GM12801 (cell line): ENCODE measurements at regions not wholly inside any gene's neighbourhood (a gene's known extent, or its start where the extent isn't known, plus 50 kb on each side); places are given as distances from the start of the nearest gene placed in this dataset.

Experiments used
- TF ChIP-seq, protein P1 (sequence below): IDR thresholded peaks from one replicate; pipeline ENCODE4 v1.5.1; 2011; ENCODE audit warnings: control low read depth; ENCODE audit not compliant: insufficient read length; ENCODE audit errors: extremely low read depth

DNA sequence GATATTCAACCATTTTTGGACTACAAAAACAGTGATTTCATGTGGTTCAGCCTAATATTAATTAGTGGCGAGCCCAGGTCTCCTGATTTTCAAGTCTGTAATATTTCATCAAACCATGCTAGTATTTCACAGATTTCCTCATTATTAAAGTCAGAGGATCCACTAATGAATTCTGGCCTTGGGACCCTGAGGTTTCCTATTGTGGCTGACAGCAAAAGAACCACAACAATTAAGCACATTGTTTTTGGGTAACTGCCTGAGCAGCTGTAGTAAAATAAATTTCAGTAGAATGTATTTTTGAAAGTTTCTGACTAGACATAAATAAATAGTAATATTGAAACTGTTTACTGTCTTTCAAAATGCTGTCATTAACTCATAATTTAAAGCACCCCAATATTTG lies 630.7 kb upstream of the MMS22L start:
- TF ChIP-seq, protein P1, sequence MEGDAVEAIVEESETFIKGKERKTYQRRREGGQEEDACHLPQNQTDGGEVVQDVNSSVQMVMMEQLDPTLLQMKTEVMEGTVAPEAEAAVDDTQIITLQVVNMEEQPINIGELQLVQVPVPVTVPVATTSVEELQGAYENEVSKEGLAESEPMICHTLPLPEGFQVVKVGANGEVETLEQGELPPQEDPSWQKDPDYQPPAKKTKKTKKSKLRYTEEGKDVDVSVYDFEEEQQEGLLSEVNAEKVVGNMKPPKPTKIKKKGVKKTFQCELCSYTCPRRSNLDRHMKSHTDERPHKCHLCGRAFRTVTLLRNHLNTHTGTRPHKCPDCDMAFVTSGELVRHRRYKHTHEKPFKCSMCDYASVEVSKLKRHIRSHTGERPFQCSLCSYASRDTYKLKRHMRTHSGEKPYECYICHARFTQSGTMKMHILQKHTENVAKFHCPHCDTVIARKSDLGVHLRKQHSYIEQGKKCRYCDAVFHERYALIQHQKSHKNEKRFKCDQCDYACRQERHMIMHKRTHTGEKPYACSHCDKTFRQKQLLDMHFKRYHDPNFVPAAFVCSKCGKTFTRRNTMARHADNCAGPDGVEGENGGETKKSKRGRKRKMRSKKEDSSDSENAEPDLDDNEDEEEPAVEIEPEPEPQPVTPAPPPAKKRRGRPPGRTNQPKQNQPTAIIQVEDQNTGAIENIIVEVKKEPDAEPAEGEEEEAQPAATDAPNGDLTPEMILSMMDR: no peak

DNA sequence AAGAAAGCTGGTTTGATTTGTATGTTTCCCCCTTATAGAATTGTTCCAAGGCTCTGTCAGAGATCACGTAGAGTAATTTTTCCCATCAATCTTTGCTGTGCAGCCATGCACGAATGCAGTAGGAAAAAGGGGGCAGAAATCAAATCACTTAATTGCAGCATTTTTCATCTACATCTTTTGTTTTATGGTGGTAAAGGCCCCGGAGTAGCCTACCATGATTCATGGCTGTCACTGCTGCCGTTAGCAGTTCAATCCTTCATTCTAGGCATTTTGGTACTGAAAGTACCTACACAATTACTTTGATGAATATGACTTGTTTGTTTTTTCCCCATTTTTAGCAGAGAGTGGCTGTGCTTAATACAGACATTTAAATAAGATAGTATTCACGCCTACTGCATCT lies 631.9 kb upstream of the MMS22L start:
- TF ChIP-seq, protein P1: no peak

DNA sequence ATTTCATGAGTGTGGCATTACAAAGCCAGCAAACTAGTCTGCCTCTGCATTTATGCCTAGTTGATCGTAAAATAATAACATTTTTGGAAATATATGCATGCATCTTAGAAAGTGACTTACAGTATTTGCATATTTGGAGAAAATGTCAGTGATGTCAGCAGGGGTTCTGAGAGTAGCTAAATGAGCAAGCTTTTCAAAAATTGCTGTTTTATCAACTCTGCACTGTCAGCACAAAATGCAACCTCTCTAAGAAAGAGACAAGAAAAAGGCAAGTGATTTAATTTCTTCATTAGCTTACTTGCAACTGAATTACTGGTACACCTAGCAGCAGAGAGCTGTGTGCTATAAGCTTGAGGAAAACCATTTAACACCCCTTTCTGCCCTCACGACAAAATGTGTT lies 632.5 kb upstream of the MMS22L start:
- TF ChIP-seq, protein P1: no peak

DNA sequence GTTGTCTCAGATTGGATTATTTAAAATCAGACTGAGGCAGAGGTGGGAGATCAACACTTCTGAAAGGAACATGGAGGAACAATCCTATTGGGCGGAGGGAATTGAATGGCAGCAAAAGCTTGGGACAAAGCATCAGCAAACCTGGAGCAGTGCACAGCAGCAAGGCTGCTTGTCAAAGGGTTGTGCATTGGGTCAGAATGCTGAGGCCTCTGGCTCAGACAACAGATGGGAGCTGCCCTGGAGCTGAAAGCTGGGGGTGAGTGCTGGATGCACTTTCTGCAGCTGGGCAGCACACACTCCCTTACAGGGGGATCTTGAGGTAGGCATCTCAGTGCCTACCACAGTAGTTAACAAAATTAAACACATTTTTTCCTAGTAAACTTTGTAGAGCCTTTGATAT lies 634.4 kb upstream of the MMS22L start:
- TF ChIP-seq, protein P1: no peak

DNA sequence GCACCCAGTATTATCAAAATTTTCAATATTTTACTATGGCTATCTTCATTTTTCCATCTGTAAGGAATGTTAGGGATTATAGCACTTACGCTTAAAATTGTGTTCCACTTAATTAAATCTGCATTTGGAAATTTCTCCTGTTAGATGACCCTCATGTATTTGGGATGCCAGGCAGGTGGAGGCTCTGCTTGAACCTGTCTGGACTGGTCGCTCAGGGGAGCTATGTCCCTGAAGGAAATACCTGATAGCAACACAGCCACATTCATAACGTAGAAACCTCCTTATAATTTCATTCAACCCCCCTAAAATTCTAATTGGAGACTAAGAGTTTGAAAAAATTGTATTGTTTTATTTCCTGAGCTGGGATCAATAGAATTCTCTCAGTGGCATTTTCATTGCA lies 636.0 kb upstream of the MMS22L start:
- TF ChIP-seq, protein P1: no peak

DNA sequence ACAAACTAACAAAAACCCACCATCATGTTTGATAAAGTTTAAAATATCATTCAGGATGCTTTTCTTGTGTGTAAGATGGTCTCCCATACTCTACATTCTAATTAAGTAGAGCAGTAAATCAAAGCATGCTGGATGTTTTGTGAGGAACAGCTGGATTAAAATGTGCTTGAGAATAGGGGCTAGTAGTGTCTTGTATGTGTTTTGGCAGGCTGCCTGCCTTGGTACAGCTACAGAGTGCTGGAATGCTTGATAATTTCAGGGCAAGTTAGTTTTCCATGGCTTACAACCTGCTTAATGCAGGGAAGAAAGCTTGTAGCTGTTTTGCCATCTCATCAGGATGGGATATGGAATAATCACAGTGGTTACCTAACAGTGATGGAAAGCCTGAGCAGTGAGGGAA lies 636.6 kb upstream of the MMS22L start:
- TF ChIP-seq, protein P1: no peak

DNA sequence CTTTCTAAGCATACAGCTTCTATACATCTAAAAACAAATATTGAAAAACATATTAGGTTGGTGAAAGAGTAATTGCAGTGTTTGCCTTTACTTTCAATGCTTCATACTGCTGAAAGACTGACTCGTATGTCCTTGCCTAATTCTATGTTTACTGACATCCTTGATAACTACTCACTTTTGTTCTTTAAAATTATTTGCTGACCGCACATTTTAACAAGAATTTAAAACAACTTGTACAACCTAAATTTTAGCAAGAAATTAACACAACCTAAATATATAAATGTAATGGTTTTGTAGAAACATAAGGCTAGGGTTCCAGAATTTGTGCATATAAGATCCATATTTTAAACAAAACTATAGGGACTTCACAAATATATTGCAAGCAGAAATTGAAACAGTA lies 640.2 kb upstream of the MMS22L start:
- TF ChIP-seq, protein P1: no peak

DNA sequence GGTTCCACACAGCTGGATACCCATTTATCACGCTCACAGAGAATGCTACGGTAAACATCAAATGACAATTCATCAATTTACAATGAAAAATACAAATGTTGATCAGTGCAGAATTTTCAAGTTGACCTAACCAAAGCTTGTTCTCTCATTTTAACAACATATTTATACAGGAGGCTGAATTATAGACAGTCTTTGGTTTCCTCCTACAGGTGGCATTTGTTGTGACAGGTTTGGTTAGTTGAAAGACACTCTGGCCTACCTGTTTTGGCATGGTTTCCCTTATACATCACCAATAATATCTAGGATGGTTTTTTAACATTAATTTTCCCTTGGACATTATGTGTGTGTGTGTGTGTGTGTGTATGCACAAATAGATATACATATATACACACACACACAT lies 642.5 kb upstream of the MMS22L start:
- TF ChIP-seq, protein P1: no peak
